MCF 10A (cell line): ENCODE measurements at regions not wholly inside any gene's neighbourhood (a gene's known extent, or its start where the extent isn't known, plus 50 kb on each side); places are given as distances from the start of the nearest gene placed in this dataset.

Experiments
- BruUV-seq: library from RNA; stranded (reverse); fragments of 400-500 nt; replicated peaks from 2 replicates; lab custom pipeline; 2021; lab: Mats Ljungman, UMichigan
- CTCF ChIA-PET: fragments of 300-600 bp; sonication (Branson Sonifier 250); formaldehyde crosslinking; extraction: SDS; loops from one replicate; lab custom pipeline; 2021; ENCODE audit warnings: antibody characterized with exemption, inconsistent platforms; lab: Yijun Ruan, JAX
- POLR2A ChIA-PET: fragments of 300-600, 350-650 bp; sonication (Branson Sonifier 250); formaldehyde crosslinking; extraction: SDS; loops from one replicate; lab custom pipeline; 2020; ENCODE audit warnings: antibody characterized with exemption, inconsistent platforms; lab: Yijun Ruan, JAX
- DNase-seq: peaks from one replicate; pipeline ENCODE4 v3.0.0-alpha.2; 2018; ENCODE audit not compliant: unreplicated experiment
- H3K27ac Mint-ChIP-seq: one replicate; pipeline ENCODE4 v1.8.0; 2022; ENCODE audit warnings: mild to moderate bottlenecking, low read depth, mixed read lengths; ENCODE audit not compliant: unreplicated experiment
- H3K27me3 Mint-ChIP-seq: one replicate; pipeline ENCODE4 v1.8.0; 2022; ENCODE audit warnings: mixed read lengths; ENCODE audit not compliant: insufficient read depth, unreplicated experiment
- H3K36me3 Mint-ChIP-seq: one replicate; pipeline ENCODE4 v1.8.0; 2022; ENCODE audit warnings: mild to moderate bottlenecking, moderate library complexity, mixed read lengths; ENCODE audit not compliant: insufficient read depth, unreplicated experiment
- H3K4me1 Mint-ChIP-seq: one replicate; pipeline ENCODE4 v1.8.0; 2022; ENCODE audit warnings: mixed read lengths; ENCODE audit not compliant: insufficient read depth, unreplicated experiment
- H3K4me3 Mint-ChIP-seq: one replicate; pipeline ENCODE4 v1.8.0; 2022; ENCODE audit warnings: mild to moderate bottlenecking, moderate library complexity, mixed read lengths; ENCODE audit not compliant: unreplicated experiment
- H3K9me3 Mint-ChIP-seq: one replicate; pipeline ENCODE4 v1.8.0; 2022; ENCODE audit warnings: mixed read lengths; ENCODE audit not compliant: unreplicated experiment
- CTCF ChIP-seq: fragments of 200-600 bp; IDR thresholded peaks from one replicate; pipeline ENCODE4 v1.8.0; 2022; ENCODE audit warnings: antibody characterized with exemption, mild to moderate bottlenecking; ENCODE audit not compliant: unreplicated experiment
- intact Hi-C: fragments of 100-400 bp; cut with micrococcal nuclease; formaldehyde crosslinking; loops from 2 replicates; pipeline ENCODE4 v1.14.1; 2022

GRCh38 chr1:164473544-164473943 lies 85.4 kb upstream of the PBX1 start:
- BruUV-seq = no TSS peak
- no peak overlapping the region for H3K27ac Mint-ChIP-seq
- H3K27me3 Mint-ChIP-seq = no peaks in the 10 kb centered on the region
- H3K4me1 Mint-ChIP-seq = no peaks in the 10 kb centered on the region
- no peak for DNase-seq
- ChIA-PET CTCF (interaction anchor here (0.6 kb wide), 1 partner anchor 31 kb away, joined by 3 read pairs; no protein-coding TSS in a partner anchor), POLR2A (interaction anchor here (0.6 kb wide), 2 partner anchors 57 to 538 kb away, joined by 3 read pairs; no protein-coding TSS in a partner anchor)
- peaks cover 9% of the 10 kb centered on the region for H3K9me3 Mint-ChIP-seq
- H3K4me3 Mint-ChIP-seq = no peak overlapping the region
- H3K36me3 Mint-ChIP-seq = no peaks in the 10 kb centered on the region
- intact Hi-C loops = no loop called here
- no peak for TF ChIP-seq CTCF

- Mint-ChIP-seq H3K9me3 (no peaks in the 10 kb centered on the region), H3K36me3 (no peaks in the 10 kb centered on the region), H3K27me3 (no peaks in the 10 kb centered on the region), H3K27ac (no peak overlapping the region), H3K4me3 (no peak overlapping the region), H3K4me1 (no peaks in the 10 kb centered on the region)
- TF ChIP-seq CTCF = no peak
- ChIA-PET POLR2A (no interaction called here), CTCF (interaction anchor here (0.6 kb wide), 1 partner anchor 925 kb away, joined by 3 read pairs; no protein-coding TSS in a partner anchor)
- no peak for DNase-seq
- BruUV-seq = no TSS peak
- intact Hi-C loops = no loop called here
These were observed 83.2 kb upstream of the PBX1 start for GRCh38 chr1:164475834-164476233.

- no peaks in the 10 kb centered on the region for H3K4me1 Mint-ChIP-seq
- H3K4me3 Mint-ChIP-seq = no peak overlapping the region
- no TSS peak for BruUV-seq
- no peak for DNase-seq
- intact Hi-C loops = no loop called here
- CTCF ChIA-PET = interaction anchor here (0.8 kb wide), 1 partner anchor 28 kb away, joined by 3 read pairs; no protein-coding TSS in a partner anchor
- no peak for TF ChIP-seq CTCF
- H3K27me3 Mint-ChIP-seq = no peaks in the 10 kb centered on the region
- no peaks in the 10 kb centered on the region for H3K36me3 Mint-ChIP-seq
- no peaks in the 10 kb centered on the region for H3K9me3 Mint-ChIP-seq
- POLR2A ChIA-PET = no interaction called here
- H3K27ac Mint-ChIP-seq = no peak overlapping the region
These were observed 81.6 kb upstream of the PBX1 start for GRCh38 chr1:164477343-164477742.

- DNase-seq = no peak
- Mint-ChIP-seq H3K27me3 (no peaks in the 10 kb centered on the region), H3K4me3 (no peak overlapping the region), H3K9me3 (no peaks in the 10 kb centered on the region), H3K4me1 (no peaks in the 10 kb centered on the region), H3K27ac (no peak overlapping the region), H3K36me3 (no peaks in the 10 kb centered on the region)
- TF ChIP-seq CTCF = no peak
- ChIA-PET POLR2A (no interaction called here), CTCF (interaction anchor here (1.0 kb wide), 1 partner anchor 9 kb away, joined by 3 read pairs; no protein-coding TSS in a partner anchor)
- intact Hi-C loops = no loop called here
- BruUV-seq = no TSS peak
These were observed 79.7 kb upstream of the PBX1 start for GRCh38 chr1:164479242-164479641.
